Stomach (tissue), 4 donors: ENCODE measurements at regions not wholly inside any gene's neighbourhood (a gene's known extent, or its start where the extent isn't known, plus 50 kb on each side); places are given as distances from the start of the nearest gene placed in this dataset.

Experiments
- EP300 ChIP-seq: sonication (generic); formaldehyde crosslinking; IDR thresholded peaks from one replicate; pipeline ENCODE4 v1.6.1; 2017; ENCODE audit warnings: antibody characterized with exemption
- TF ChIP-seq, protein P1 (sequence below), 7 experiments: fragments of 450-650 bp in 4 of 7; fragments of 200-600 bp in 3 of 7; sonication (generic) in 3 of 7; IDR thresholded peaks; one replicate each; pipeline ENCODE4 v1.5.1; 2016 to 2019; ENCODE audit warnings: antibody characterized with exemption in 7 of 7, control low read depth in 2 of 7, mild to moderate bottlenecking in 1 of 7

DNA sequence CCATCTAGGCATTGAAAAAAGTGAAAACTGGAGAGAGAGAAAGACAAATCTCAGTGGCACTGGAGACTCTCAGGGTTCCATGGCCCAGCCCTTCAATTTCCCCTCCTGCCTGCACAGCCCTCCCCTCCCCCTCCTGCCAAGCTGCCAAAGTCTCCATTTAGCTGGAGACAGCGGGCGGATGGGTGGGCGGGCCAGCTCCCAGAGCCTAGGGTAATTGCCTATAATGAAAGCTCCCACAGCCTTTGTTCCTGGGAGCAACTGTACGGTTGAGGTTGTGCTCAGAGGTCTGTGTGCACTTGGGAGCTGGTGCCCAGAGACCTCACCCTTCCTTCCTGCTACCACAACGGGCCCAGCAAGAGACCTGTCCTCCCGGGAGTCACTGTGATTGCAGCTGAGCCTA, 89.6 kb downstream of the NAV1 start:
- TF ChIP-seq, protein P1, sequence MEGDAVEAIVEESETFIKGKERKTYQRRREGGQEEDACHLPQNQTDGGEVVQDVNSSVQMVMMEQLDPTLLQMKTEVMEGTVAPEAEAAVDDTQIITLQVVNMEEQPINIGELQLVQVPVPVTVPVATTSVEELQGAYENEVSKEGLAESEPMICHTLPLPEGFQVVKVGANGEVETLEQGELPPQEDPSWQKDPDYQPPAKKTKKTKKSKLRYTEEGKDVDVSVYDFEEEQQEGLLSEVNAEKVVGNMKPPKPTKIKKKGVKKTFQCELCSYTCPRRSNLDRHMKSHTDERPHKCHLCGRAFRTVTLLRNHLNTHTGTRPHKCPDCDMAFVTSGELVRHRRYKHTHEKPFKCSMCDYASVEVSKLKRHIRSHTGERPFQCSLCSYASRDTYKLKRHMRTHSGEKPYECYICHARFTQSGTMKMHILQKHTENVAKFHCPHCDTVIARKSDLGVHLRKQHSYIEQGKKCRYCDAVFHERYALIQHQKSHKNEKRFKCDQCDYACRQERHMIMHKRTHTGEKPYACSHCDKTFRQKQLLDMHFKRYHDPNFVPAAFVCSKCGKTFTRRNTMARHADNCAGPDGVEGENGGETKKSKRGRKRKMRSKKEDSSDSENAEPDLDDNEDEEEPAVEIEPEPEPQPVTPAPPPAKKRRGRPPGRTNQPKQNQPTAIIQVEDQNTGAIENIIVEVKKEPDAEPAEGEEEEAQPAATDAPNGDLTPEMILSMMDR (IDR thresholded peaks at IDR 0.05): no peak
- no peak for TF ChIP-seq EP300
